RWPE1 (cell line): ENCODE measurements at regions not wholly inside any gene's neighbourhood (a gene's known extent, or its start where the extent isn't known, plus 50 kb on each side); places are given as distances from the start of the nearest gene placed in this dataset.

Experiments used
- CTCF ChIA-PET: fragments of 350-600 bp; sonication (Branson Sonifier 250); formaldehyde crosslinking; extraction: SDS; loops from one replicate; lab custom pipeline; 2021; lab: Yijun Ruan, JAX
- POLR2A ChIA-PET: fragments of 400-600 bp; formaldehyde crosslinking; extraction: SDS; loops from one replicate; lab custom pipeline; 2020; ENCODE audit warnings: antibody characterized with exemption; ENCODE audit not compliant: low non-redundant PET; lab: Yijun Ruan, JAX
- DNase-seq: peaks from one replicate; pipeline ENCODE4 v3.0.0; 2012; ENCODE audit warnings: low spot score
- H3K27ac ChIP-seq: fragments of 450-650 bp; 2 replicates; pipeline ENCODE4 v1.5.1; 2017
- TF ChIP-seq, protein P1 (sequence below): fragments of 450-650 bp; conservative IDR thresholded peaks from 2 replicates; pipeline ENCODE4 v1.5.1; 2017; ENCODE audit warnings: low read depth, mild to moderate bottlenecking

- ChIA-PET POLR2A (no interaction called here), CTCF (no interaction called here)
- DNase-seq = no peak
- H3K27ac ChIP-seq = no peak overlapping the region
- TF ChIP-seq, protein P1, sequence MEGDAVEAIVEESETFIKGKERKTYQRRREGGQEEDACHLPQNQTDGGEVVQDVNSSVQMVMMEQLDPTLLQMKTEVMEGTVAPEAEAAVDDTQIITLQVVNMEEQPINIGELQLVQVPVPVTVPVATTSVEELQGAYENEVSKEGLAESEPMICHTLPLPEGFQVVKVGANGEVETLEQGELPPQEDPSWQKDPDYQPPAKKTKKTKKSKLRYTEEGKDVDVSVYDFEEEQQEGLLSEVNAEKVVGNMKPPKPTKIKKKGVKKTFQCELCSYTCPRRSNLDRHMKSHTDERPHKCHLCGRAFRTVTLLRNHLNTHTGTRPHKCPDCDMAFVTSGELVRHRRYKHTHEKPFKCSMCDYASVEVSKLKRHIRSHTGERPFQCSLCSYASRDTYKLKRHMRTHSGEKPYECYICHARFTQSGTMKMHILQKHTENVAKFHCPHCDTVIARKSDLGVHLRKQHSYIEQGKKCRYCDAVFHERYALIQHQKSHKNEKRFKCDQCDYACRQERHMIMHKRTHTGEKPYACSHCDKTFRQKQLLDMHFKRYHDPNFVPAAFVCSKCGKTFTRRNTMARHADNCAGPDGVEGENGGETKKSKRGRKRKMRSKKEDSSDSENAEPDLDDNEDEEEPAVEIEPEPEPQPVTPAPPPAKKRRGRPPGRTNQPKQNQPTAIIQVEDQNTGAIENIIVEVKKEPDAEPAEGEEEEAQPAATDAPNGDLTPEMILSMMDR = no peak
Measured at GRCh38 chr10:78321500-78321899, 287.8 kb downstream of the RPS24 start.

GRCh38 chr10:78326372-78326771, 292.7 kb downstream of the RPS24 start:
- POLR2A ChIA-PET = no interaction called here
- TF ChIP-seq, protein P1 = no peak
- no peak for DNase-seq
- CTCF ChIA-PET = interaction anchor here (0.6 to 0.7 kb wide), 2 partner anchors 143 to 254 kb away, joined by 3 to 7 read pairs; no protein-coding TSS in a partner anchor
- no peak overlapping the region for H3K27ac ChIP-seq

- no peak for DNase-seq
- POLR2A ChIA-PET = no interaction called here
- no peak overlapping the region for H3K27ac ChIP-seq
- CTCF ChIA-PET = no interaction called here
- TF ChIP-seq, protein P1 = no peak
Measured at GRCh38 chr10:78327778-78328591, 294.3 kb downstream of the RPS24 start.

DNA sequence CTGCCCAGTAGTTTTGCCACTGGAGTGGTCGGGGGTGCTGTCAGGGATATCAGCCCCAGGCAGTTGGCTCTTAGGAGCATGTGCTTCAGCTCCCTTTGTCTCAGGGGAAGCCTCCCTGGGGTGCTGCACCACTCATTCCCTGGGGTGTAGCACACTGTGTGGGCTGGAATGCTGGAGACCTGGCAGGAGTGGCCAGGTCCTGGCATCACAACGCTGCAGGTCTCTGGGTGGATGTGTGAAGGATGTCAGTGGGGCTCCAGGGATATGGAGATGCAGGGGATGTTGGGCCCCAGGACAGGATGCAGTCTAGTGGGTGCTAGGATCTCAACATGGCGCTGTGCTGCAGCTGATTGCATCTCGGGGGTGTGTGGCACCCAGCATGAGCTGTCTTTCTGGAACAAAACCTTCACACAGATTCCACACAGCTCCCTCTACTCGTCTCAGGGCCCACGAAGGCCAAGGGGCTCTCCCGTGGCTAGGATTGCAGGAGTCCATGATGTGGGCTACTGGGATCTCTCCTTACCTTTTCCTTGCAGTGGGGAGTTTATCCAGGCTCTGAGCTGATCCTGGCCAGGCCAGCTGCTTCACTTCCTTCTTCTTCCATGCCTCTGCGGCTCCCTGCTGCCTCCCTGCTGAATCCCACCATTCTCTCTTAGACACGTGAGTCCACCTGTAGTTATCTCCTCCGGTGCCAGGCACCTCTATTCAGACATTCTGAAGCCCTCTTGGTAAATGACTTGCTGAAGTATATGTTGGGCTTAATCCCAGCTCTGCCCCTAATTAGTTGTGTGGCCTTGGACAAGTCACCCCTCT, 295.1 kb downstream of the RPS24 start:
- ChIA-PET CTCF (no interaction called here), POLR2A (no interaction called here)
- no peak for DNase-seq
- TF ChIP-seq, protein P1 = no peak
- H3K27ac ChIP-seq = no peak overlapping the region

GRCh38 chr10:78330884-78331283, 297.2 kb downstream of the RPS24 start:
- CTCF ChIA-PET = no interaction called here
- H3K27ac ChIP-seq = no peak overlapping the region
- POLR2A ChIA-PET = no interaction called here
- TF ChIP-seq, protein P1 = no peak
- no peak for DNase-seq

GRCh38 chr10:78331391-78331922, 297.8 kb downstream of the RPS24 start:
- no peak overlapping the region for H3K27ac ChIP-seq
- TF ChIP-seq, protein P1 = no peak
- DNase-seq = no peak
- CTCF ChIA-PET = no interaction called here
- POLR2A ChIA-PET = no interaction called here
